ENCODE measurements at regions not wholly inside any gene's neighbourhood (a gene's known extent, or its start where the extent isn't known, plus 50 kb on each side); places are given as distances from the start of the nearest gene placed in this dataset.
"Not testable (repeated sequence)": the region's sequence is repeated elsewhere in the genome, so short reads cannot be mapped to it uniquely, and the experiment has no call there.

DNA sequence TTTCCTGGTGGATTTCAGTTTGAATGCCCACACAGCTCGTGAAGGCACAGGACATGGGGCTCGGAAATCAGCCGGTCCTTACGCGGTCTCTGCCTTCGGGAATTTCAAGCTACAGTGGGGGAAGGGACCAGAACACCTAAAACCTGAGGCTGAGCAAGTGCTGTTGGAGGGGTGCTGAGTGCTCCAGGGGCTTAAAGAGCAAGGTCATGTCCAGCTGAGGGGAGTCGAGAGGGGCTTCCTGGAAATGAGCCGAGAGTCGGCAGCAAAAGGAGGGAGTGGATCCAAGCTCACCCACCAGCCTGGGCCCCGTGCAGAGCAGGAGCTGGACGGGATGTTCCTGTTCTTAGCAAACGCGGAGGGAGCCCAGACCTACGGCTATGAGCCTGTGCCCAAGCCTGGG lies 73.2 kb upstream of the RPL38 start:
- H3K27ac ChIP-seq = no peak overlapping the region

DNA sequence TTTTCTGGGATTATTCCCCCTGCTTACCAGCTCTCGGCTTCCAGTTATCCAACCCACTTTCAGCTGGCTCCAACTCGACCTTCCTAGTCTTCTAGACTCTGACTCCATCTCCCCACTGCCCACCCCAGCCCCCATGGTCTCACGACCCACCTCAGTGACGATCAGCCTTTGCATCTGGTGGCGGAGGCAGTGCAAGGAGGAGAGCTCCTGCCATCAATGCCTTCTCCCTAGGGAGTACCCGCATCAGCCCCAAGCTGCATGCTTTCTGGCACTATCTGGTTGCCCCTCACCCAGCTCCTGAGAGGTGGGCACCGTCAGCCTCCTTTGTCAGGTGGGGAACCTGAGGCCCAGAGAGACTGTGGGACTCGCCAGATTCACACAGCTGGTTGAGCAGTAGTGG lies 72.6 kb upstream of the RPL38 start:
- no peak overlapping the region for H3K27ac ChIP-seq
- H3K4me3 ChIP-seq = no peak overlapping the region

More for the DNA sequence above, 73.2 kb upstream of the RPL38 start:
- H3K4me3 ChIP-seq = no peak overlapping the region

DNA sequence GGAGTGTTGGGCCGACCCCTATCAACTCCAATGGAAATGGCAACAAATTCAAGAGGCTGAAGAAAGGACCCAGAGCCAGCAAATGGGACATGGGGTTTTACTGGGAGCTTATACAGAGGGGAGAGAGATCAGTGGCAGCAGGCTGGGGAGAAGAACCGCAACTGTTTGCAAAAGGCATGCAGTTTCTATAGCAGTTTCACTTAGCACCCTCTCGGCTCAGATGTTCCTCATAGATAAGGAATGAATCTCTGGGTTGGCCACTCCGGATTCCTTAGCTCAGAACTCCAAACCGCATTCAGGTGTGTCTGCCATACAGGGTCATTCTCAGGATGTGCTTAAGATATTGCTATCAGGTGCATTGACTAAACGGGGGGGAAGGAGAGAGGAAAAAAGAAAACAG lies 71.1 kb upstream of the RPL38 start:
- H3K4me3 ChIP-seq = no peak overlapping the region
- H3K27ac ChIP-seq = no peak overlapping the region

DNA sequence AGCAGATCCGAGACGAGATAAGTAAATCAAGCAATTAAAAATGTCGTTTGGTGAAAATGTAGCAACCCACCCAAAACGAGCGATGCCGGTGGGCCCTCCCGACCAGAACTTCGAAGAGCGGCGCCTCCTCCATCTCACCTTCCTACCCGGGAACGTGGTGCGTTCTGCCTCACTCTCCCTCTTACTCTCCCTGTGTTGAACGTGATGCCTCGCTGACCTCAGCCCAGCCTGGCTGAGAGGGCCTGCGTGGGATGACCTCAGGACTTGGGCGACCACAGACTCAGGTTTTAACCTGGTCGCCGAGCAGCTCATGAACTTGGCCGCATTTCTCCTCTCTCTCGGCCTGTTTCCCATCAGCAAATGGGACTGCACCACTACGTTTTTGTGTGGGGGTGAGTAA lies 69.7 kb upstream of the RPL38 start:
- Histone ChIP-seq H3K27ac (no peak overlapping the region), H3K4me3 (no peak overlapping the region)

DNA sequence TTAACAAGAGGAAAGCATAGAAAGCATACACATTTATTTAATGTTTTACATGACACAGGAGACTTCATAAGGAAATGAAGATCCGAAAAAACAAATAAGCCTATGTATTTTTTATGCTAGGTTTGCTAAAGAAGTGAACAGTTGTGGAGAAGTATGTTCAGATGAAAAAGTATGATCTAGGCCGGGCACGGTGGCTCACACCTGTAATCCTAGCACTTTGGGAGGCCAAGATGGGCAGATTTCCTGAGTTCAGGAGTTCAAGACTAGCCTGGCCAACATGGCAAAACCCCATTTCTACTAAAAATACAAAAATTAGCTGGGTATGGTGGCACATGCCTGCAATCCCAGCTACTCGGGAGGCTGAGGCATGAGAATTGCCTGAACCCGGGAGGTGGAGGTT lies 69.2 kb upstream of the RPL38 start:
- not testable (repeated sequence) for H3K27ac ChIP-seq, H3K4me3 ChIP-seq

DNA sequence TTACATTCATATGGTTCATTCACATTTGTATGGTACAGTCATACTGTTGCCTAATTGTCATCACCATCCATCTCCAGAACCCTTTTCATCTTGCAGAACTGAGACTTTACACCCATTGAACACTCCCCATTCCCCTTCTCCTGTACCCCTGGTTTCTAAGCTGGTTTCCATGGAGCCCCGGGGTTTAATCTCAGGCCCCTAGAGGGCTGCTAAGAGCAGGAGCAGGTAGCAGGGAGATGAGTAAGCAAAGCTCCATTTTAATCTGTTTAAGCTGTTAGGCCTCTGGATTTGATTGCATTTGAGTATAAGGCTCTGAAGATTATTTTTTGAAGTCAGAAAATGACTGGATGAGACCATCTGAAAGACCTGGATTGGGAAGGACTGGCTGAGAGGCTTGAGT lies 68.5 kb upstream of the RPL38 start:
- Histone ChIP-seq H3K4me3 (no peak overlapping the region), H3K27ac (no peak overlapping the region)

DNA sequence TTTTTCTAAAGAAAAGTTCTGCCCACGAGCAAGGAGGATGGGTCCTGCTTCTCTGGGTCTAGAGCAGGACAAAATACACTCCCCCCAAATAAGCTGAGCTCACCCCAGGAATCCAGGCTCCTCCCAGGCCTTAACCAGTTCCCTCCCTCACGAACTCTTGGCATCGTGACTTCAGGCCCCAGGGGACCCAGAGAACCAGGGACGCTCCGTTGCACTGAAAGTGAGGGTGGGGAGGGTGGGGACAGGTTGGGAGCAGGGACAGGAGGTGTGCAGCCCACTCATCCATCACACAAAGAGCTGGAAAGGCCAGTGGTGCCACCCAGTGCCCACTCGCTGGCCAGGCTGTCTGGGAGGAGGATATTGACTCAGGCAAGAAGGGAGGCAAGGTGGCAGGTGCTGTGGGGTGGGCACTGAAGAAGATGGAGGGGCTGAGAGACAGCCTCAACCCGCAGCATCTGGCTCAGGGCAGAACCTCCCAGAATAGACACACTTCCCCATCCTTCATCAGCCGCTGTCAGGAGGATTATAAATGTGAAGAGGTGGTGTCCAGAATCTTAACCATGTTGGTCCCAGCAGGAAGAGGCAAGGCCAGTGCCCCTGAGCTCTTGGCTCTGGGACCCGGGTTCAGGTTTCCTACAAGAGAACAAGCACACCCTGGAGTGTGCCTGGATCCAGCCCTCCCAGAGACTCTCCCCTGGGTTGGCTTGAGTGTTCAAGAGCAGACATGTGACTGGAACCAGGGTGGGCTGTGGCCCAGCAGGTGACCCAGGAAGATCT lies 67.9 kb upstream of the RPL38 start:
- H3K27ac ChIP-seq = no peak overlapping the region

DNA sequence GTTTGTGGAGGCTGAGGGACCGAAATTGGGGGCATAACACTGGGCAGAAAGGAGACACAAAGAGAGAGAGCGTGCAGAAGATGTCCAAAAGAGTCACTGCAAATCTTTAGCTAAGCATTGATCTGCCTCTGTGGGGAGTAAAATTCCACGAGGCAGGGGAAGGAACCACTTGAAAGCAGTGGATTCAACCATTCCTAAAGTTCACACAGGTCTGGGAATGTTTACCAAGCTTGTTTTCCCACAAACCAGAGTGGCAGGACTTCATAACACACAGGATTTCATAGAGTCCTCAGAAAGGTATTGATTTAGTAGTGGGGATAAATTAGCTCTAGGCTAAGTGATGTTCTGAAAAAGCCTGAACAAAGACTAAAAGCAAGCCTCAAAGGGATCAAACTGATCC lies 66.1 kb upstream of the RPL38 start:
- H3K27ac ChIP-seq = no peak overlapping the region
- no peak overlapping the region for H3K4me3 ChIP-seq

More for the DNA sequence above, 67.9 kb upstream of the RPL38 start:
- no peak overlapping the region for H3K4me3 ChIP-seq

DNA sequence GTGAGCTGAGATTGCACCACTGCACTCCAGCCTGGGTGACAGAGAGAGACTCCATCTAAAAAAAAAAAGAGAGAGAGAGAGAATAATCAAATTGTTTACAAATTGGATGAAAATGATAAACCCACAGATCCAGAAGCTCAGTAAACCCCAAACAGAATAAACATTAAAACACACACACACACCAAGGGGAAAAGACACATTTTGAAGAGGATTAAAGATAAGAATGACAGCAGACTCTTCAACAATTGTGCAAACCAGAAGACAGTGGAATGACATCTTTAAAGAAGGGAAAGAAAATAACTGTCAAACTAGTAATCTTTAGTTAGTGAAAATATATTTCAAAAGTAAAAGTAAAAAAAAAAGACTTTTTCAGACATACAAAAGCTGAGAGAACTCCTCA lies 64.4 kb upstream of the RPL38 start:
- no peak overlapping the region for H3K4me3 ChIP-seq
- H3K27ac ChIP-seq = no peak overlapping the region

DNA sequence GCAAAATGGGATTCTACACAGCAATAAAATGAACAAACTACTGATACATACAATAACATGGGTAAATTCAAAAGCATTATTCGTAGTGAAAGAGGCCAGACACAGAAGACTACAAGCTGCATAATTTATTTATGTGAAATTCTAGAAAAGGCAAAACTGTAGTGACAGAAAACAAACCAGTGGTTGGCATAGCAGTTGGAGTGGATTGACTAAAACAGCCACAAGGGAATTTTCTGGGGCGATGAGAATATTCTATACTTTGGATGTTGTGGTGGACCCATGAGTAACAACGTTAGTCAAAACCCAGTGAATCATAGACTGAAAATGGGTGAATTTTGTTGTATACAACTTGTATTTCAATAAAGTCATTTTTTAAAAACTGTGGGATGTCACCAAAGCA lies 63.2 kb upstream of the RPL38 start:
- Histone ChIP-seq H3K4me3 (no peak overlapping the region), H3K27ac (no peak overlapping the region)

DNA sequence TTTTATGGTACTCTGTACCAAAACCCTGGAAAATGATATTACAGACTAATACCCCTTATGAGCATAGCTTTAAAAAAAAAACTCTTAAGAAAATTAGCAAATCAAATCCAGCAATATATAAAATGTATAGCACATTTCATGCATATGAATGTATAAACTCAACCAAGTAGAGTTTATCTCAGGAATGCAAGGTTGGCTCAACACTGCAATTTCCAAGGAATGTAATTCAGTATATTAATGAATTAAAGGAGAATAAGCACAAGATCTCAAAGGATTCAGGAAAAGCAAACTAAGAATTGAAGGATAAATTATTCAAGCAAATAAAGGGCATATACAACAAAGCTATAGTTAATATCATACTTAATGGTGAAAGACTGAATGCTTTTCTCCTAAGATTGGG lies 61.9 kb upstream of the RPL38 start:
- H3K4me3 ChIP-seq = no peak overlapping the region
- H3K27ac ChIP-seq = no peak overlapping the region

DNA sequence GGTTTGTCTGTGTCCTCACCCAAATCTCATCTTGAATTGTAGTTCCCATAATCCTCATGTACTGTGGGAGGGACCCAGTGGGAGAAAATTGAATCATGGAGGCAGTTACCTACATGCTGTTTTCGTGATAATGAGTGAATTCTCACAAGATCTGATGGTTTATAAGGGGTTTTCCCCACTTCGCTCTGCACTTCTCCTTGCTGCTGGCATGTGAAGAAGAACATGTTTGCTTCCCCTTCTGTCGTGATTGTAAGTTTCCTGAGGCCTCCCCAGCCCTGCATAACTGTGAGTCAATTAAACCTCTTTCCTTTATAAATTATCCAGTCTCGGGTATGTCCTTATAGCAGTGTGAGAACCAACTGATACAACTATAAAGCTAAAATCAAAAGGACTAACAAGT lies 60.2 kb upstream of the RPL38 start:
- H3K4me3 ChIP-seq, H3K27ac ChIP-seq: not testable (repeated sequence)

DNA sequence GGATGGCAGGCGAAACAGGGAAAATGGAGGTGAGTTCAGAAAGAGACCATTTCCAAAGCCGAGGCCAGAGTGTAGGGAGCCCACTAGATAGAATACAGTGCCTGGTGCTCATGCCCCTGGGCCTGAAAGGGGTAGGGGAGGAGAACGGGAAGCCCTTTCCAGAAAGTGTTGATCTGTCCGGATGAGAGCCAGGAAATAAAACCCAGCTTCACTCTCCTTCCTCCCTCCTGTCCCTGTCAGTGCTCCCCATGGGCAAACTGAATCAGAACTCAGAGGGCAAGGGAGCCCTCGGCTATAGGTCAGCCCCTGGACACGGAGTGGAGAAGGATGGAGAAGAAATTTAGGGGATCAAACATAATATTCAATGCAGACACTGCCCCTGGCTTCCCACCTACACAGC lies 57.7 kb upstream of the RPL38 start:
- Histone ChIP-seq H3K27ac (no peak overlapping the region), H3K4me3 (no peak overlapping the region)

DNA sequence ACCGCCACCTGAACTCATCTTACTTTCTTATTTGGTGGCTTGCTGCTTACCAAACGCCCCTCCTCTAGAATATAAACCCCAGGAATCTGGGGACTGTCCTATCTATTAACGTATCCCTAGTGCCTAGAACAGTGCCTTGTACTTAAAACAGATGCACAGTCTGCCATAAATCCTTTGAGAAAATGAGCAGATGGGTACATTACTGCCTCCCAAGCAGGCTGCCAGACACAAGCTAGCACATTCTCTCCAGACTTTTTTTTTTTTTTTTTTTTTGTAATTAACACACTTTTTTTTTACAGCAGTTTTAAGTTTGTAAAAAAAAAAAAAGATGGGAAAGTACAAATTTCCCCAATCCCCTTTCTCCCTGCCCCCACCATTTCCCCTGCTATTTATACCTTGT lies 57.3 kb upstream of the RPL38 start:
- Histone ChIP-seq H3K27ac (no peak overlapping the region), H3K4me3 (no peak overlapping the region)

DNA sequence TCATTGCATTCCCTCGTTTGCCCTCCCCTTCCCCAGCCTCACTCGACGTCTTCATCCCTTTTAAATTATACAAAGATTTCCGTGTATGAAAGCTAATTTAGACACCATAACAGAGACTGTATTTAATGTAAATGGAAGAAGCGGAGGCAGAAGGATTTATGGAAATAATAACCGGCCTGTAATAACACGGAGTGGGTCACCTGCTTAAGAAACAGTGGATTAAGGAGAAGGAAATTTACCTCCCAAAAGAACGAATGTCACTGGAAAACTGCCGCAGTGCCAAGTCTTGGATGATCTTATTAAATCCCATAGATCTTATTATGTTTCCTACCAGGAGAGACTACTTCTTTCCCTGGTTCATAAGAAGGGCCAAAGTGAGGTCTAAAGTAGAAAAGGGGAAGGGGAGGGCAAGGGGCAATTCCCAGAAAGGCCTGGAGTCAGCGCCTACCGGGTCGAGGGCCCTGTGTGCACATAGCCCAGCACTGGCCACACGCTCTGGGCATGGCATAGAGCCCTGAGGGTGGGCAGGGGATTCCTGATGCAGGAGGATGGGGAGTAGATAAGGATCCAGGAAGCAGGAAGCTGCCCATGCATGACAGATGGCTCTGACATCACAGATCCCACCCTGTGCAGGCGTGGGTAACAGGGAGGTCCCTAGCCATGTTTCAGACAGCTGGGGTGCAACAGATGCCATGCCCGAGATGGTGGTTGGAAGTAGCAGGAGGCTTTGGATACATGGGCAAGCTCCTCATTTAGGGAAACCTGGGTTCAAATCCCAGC lies 56.2 kb upstream of the RPL38 start:
- Histone ChIP-seq H3K4me3 (no peak overlapping the region), H3K27ac (no peak overlapping the region)

DNA sequence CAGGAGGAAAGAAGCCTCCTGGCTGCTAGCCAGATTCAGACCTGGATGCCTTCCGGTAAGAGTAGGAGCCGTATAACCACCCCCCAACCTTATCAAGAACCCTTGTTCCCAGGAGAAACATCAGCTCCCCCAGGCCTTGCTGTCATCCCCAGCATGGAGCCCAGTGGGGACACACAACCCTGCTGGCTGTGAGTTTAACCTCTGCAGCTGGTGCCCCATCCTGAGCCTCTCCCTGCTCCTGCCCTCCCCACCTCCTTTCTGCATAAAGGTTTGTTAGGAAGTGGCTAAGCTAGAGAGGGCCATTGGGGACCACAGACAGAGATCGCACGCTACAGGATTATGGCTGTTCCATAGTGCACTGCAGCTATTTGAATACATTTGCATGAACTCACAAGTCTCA lies 55.5 kb upstream of the RPL38 start:
- no peak overlapping the region for H3K27ac ChIP-seq
- H3K4me3 ChIP-seq = no peak overlapping the region

DNA sequence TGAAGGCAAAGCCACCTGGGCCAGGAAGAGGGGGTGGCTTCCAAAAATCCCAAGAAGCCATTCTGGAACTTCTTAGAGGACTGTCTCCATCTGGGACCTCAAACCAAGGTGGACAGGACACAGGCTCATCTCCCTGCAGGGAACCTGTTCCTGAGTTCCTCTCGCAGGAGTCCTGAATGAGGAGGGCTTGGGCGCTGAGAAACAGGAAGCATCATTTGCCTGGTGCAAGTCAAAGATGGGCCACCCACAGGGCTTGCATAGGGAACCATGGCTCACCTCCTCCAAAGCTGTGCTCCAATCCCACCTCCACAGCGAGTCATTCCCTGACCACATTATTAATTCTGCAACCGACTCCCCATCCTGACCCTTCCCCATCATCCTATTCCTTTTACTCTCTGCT lies 55.0 kb upstream of the RPL38 start:
- no peak overlapping the region for H3K27ac ChIP-seq

DNA sequence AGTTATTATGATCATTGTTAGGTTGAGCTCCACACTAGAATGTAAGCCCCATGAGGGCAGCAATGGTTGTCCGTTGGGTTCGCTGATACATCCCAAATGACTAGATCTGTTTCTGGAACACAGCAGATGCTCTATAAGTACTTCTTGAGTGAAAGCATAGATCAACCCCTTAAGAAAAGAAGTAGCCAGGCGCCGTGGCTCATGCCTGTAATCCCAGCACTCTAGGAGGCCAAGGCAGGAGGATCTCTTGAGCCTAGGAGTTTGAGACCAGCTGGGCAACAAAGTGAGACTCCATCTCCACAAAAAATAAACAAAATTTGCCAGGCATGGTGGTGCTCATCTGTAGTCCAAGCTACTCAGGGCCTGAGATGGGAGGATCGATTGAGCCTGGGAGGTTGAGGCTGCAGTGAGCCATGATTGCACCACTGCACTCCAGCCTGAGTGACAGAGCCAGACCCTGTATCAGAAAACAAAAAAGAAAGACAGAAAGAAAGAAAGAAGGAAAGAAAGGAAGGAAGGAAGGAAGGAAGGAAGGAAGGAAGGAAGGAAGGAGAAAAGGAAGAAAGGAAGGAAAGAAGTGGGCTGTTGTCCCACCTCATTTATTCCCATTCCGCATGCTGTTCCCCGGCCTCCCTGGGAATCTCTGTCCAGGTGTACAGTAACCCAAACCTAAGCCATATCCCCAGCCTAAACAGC lies 54.4 kb upstream of the RPL38 start:
- Histone ChIP-seq H3K27ac (no peak overlapping the region), H3K4me3 (no peak overlapping the region)

More for the DNA sequence above, 55.0 kb upstream of the RPL38 start:
- no peak overlapping the region for H3K4me3 ChIP-seq

DNA sequence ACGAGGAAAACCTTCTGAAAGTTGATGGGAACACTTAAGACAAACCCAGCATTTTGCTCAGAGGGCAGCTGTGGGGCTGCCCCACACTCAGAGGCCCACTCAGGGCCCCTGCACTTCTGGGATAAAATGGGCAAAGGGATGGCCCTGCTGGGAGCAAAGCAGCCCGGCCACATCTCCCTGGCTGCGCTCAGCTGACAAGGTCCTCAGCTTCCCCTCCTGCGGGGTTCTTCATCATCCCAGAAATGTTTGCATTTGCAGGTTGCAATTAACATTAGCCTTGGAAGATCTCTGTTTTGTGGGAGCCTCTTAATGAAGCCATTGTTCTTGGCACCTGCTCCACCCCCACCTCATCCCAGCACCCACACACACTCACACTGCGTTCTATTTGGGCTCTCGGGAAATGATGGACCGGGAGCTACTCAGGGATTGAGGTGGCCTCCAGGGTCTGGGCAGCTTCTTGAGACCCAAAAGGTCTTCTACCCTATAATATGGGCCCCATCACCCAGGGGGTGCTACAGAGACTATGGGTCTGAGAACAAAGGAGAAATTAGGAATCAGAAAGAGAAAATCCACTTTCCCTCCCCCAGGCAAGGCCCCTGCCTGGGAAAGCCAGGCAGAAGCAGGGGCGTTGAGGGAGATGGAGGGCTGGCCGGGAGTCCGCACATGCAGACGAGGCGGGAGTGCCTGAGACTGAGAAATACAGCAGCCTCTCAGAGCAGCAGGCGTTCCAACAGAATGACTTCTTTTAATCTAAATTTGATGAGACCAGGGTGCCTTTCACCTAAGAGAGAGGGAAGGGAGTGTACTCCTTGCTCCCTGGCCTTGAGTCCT lies 53.7 kb upstream of the RPL38 start:
- Histone ChIP-seq H3K4me3 (no peak overlapping the region), H3K27ac (no peak overlapping the region)

DNA sequence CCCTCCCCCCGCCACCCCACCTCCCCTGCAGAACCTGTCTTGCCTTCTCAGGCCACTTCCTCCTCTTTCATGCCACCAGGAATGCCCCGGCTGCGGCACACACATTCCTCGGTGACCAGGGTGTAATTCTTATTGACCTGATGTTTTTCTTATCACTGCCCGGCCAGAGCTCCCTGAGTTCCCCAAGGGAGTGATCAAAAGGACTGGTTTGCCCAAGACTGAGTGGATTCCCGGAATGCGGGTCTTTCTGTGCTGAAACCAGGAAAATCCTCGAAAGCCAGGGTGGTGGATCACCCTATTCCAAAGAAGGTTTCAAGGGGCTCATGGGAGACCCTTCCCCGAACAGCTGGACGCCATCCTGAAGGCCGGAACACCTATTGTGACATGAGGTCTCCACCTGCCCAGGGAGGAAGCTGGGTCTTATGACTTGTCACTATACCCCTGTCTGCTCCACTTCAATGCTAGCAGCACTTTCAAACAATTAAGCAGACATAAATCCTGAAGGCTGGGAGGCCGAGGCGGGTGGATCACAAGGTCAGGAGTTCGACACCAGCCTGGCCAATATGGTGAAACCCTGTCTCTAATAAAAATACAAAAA lies 53.0 kb upstream of the RPL38 start:
- no peak overlapping the region for H3K27ac ChIP-seq
- H3K4me3 ChIP-seq = no peak overlapping the region

Measured in skin epidermis (tissue), 12 donors.